ENCODE measurements at regions not wholly inside any gene's neighbourhood (a gene's known extent, or its start where the extent isn't known, plus 50 kb on each side); places are given as distances from the start of the nearest gene placed in this dataset.

DNA sequence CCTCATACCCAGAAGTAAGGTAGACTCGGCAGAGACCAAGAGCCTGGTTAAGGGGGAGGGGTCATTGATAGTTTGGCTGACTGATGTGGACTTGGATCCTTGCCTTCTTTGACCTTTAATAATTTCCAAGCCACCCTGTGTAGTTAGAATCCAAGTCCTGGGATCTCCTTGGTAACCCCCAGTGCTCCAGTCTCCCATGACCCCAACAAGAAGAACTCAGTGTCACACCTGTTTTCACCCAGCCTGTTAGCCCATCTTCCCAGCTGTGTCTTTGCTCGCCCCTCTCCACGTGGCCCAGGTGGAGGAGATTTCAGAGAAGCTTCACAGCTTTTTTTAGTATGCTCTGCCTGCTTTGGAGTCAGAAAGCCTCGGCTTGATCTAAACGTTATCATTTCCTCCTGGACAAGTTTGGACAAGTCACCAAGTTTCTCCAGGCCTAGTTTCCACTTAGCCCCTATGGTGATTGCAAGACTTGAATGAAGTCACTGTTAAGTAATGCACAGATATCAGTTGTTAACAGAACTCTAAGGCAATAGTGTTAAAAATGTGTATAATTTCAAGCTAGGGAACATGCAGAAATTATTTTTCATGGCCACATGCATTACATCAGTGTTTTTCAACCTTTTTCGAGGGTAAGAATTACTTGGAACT is 170.0 kb downstream of the TMEM38B start:
- H4K20me1 ChIP-seq (ENCODE audit: insufficient read depth) = no peaks in the 10 kb centered on the region
- WGBS, 2 experiments (ENCODE audit: low coverage in 1 of 2, low lambda C conversion rate in 2 of 2, missing lambda C conversion rate in 2 of 2) = 25 to 29% methylated on average over 6 of the region's 6 CpGs
- no peak overlapping the region for H3K4me2 ChIP-seq (ENCODE audit: unreplicated experiment)
- in situ Hi-C loops (cut with MboI) = no loop called here
- no peak for TF ChIP-seq EZH2phosphoT487 (IDR thresholded peaks at IDR 0.05; ENCODE audit: insufficient read depth, low read depth)
- no peak for TF ChIP-seq EZH2 (IDR thresholded peaks at IDR 0.05; ENCODE audit: insufficient read depth, poor library complexity, severe bottlenecking)
- no peaks in the 10 kb centered on the region for H3K4me1 ChIP-seq (ENCODE audit: insufficient read depth)
- no peaks in the 10 kb centered on the region for H3K79me2 ChIP-seq (ENCODE audit: insufficient read depth)
- H3K9me2 ChIP-seq (ENCODE audit: insufficient read depth) = no peaks in the 10 kb centered on the region
- no peak overlapping the region for H2AFZ ChIP-seq
- no peaks in the 10 kb centered on the region for H3F3A ChIP-seq (ENCODE audit: insufficient read depth)
- no peak overlapping the region for H3K27ac ChIP-seq
- DNase-seq = no peak
- no peak overlapping the region for H3K4me3 ChIP-seq
- H3K36me3 ChIP-seq (ENCODE audit: low read depth) = no peaks in the 10 kb centered on the region
- H3K9ac ChIP-seq = no peak overlapping the region
- no peaks in the 10 kb centered on the region for H3K9me3 ChIP-seq (ENCODE audit: low read depth)
- H3K27me3 ChIP-seq (replicated peaks; ENCODE audit: insufficient read depth) = no peaks in the 10 kb centered on the region

DNA sequence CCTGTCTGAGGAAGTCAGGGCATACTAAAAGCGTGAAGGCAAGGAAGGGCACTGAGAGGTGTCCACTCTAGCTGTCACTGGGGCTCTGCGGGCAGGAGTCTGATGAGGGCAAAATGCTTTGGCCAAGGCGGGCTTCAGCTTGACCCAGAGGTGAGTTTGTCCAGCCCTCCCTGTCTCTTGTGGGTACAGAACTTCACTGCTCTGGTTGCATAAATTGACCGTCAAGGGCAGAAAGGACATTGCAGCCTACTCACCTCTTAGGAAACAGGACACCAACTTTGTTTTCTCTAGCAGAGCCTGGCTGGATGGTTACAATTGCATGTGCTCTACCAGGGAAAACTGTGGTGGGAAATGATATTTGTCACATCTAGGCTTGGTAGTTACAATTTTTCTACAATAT is 170.9 kb downstream of the TMEM38B start:
- in situ Hi-C loops (cut with MboI) = no loop called here
- H3K4me3 ChIP-seq = no peak overlapping the region
- H3K9ac ChIP-seq = no peak overlapping the region
- H3K36me3 ChIP-seq (ENCODE audit: low read depth) = no peaks in the 10 kb centered on the region
- H3K9me2 ChIP-seq (ENCODE audit: insufficient read depth) = no peaks in the 10 kb centered on the region
- no peaks in the 10 kb centered on the region for H3K79me2 ChIP-seq (ENCODE audit: insufficient read depth)
- no peaks in the 10 kb centered on the region for H3K9me3 ChIP-seq (ENCODE audit: low read depth)
- H3K4me1 ChIP-seq (ENCODE audit: insufficient read depth) = no peaks in the 10 kb centered on the region
- DNase-seq = no peak
- no peak overlapping the region for H2AFZ ChIP-seq
- no peak overlapping the region for H3K27ac ChIP-seq
- no peaks in the 10 kb centered on the region for H3K27me3 ChIP-seq (replicated peaks; ENCODE audit: insufficient read depth)
- no peak for TF ChIP-seq EZH2 (IDR thresholded peaks at IDR 0.05; ENCODE audit: insufficient read depth, poor library complexity, severe bottlenecking)
- no peak for TF ChIP-seq EZH2phosphoT487 (IDR thresholded peaks at IDR 0.05; ENCODE audit: insufficient read depth, low read depth)
- WGBS, 2 experiments (ENCODE audit: low coverage in 1 of 2, low lambda C conversion rate in 2 of 2, missing lambda C conversion rate in 2 of 2) = 31 to 33% methylated on average over 4 of the region's 4 CpGs
- no peak overlapping the region for H3K4me2 ChIP-seq (ENCODE audit: unreplicated experiment)
- H4K20me1 ChIP-seq (ENCODE audit: insufficient read depth) = no peaks in the 10 kb centered on the region
- no peaks in the 10 kb centered on the region for H3F3A ChIP-seq (ENCODE audit: insufficient read depth)

DNA sequence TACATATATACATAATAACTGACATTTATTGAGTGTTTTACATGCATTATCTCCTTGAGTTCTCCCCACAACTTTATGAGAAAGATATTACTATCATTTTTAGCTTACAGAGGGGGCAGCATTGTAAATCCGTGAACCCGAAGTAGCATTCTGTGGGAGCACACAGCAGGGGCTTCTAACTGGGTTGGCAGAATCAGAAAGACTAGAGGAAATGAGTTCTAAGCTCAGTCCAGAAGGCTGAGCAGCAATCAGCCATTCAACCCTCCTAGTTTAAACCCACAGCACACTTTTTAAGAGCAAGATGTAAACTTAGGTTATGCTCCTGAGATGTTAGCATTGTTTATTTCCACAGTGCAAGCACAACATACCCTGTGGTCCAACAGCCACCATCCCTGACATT is 177.2 kb downstream of the TMEM38B start:
- Histone ChIP-seq H3K4me1 (ENCODE audit: insufficient read depth) (no peaks in the 10 kb centered on the region), H3F3A (ENCODE audit: insufficient read depth) (no peaks in the 10 kb centered on the region), H2AFZ (no peak overlapping the region), H3K9ac (no peak overlapping the region), H3K4me2 (ENCODE audit: unreplicated experiment) (no peak overlapping the region), H3K4me3 (no peak overlapping the region), H3K9me2 (ENCODE audit: insufficient read depth) (no peaks in the 10 kb centered on the region), H3K9me3 (ENCODE audit: low read depth) (no peaks in the 10 kb centered on the region), H3K36me3 (ENCODE audit: low read depth) (no peaks in the 10 kb centered on the region), H3K27me3 (replicated peaks; ENCODE audit: insufficient read depth) (no peaks in the 10 kb centered on the region), H3K27ac (no peak overlapping the region), H3K79me2 (ENCODE audit: insufficient read depth) (no peaks in the 10 kb centered on the region), H4K20me1 (ENCODE audit: insufficient read depth) (no peaks in the 10 kb centered on the region)
- in situ Hi-C loops (cut with MboI) = no loop called here
- 16 to 22% methylated on average over 2 of the region's 2 CpGs for WGBS, 2 experiments (ENCODE audit: low coverage in 1 of 2, low lambda C conversion rate in 2 of 2, missing lambda C conversion rate in 2 of 2)
- no peak for TF ChIP-seq EZH2phosphoT487 (IDR thresholded peaks at IDR 0.05; ENCODE audit: insufficient read depth, low read depth)
- no peak for DNase-seq

DNA sequence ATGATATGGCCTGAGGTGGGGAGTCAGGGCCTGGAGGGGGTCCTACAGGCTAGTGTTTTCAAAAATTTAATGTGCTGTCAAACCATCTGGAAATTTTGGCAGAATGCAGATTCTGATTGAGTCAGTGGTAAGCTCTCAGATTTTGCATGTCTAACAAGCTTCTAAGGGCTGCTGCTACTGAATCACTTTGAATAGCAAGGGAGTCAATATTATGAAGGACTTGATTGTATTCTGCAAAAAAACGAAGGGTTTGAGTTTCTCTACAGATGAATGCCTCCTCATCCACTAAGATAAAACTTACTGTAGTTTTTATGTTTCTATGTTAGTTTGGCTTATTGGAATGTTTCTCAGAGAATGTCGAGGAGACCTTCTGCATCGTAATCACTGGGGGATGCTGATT is 179.5 kb downstream of the TMEM38B start:
- in situ Hi-C loops (cut with MboI) = no loop called here
- DNase-seq = no peak
- Histone ChIP-seq H3K79me2 (ENCODE audit: insufficient read depth) (no peaks in the 10 kb centered on the region), H3K4me1 (ENCODE audit: insufficient read depth) (no peaks in the 10 kb centered on the region), H3K9me2 (ENCODE audit: insufficient read depth) (no peaks in the 10 kb centered on the region), H3K9ac (no peak overlapping the region), H3F3A (ENCODE audit: insufficient read depth) (no peaks in the 10 kb centered on the region), H2AFZ (no peak overlapping the region), H3K27me3 (replicated peaks; ENCODE audit: insufficient read depth) (no peaks in the 10 kb centered on the region), H3K4me2 (ENCODE audit: unreplicated experiment) (no peak overlapping the region), H3K27ac (no peak overlapping the region), H4K20me1 (ENCODE audit: insufficient read depth) (no peaks in the 10 kb centered on the region), H3K4me3 (no peak overlapping the region), H3K36me3 (ENCODE audit: low read depth) (no peaks in the 10 kb centered on the region), H3K9me3 (ENCODE audit: low read depth) (no peaks in the 10 kb centered on the region)
- no peak for TF ChIP-seq EZH2 (IDR thresholded peaks at IDR 0.05; ENCODE audit: insufficient read depth, poor library complexity, severe bottlenecking)
- TF ChIP-seq EZH2phosphoT487 (IDR thresholded peaks at IDR 0.05; ENCODE audit: insufficient read depth, low read depth) = no peak
- WGBS, 2 experiments (ENCODE audit: low coverage in 1 of 2, low lambda C conversion rate in 2 of 2, missing lambda C conversion rate in 2 of 2) = 29 to 36% methylated on average over 3 of the region's 3 CpGs

DNA sequence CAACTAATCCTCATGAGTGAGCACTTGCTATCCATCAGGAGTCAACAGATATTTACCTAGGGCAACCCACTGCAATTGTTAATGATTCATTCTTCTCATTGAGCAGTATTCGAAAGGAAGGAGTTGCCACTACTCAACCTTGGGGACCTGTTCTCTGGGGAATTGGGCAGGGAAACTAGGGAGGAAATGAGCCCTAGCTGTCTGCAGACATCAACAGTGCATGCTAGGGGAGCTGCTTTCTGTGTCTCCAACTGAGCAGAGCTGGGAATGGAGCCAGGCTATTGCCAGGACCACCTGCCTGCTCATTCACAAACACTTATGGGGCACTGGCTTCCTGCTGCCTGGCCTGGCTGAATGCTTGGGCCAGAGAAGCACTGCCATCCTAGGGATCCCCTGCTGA is 183.4 kb downstream of the TMEM38B start:
- Histone ChIP-seq H3K9me2 (ENCODE audit: insufficient read depth) (no peaks in the 10 kb centered on the region), H3K9ac (no peak overlapping the region), H3K27ac (no peak overlapping the region), H2AFZ (no peak overlapping the region), H3F3A (ENCODE audit: insufficient read depth) (no peaks in the 10 kb centered on the region), H3K4me1 (ENCODE audit: insufficient read depth) (no peaks in the 10 kb centered on the region), H3K9me3 (ENCODE audit: low read depth) (no peaks in the 10 kb centered on the region), H3K36me3 (ENCODE audit: low read depth) (no peaks in the 10 kb centered on the region), H4K20me1 (ENCODE audit: insufficient read depth) (no peaks in the 10 kb centered on the region), H3K79me2 (ENCODE audit: insufficient read depth) (no peaks in the 10 kb centered on the region), H3K4me2 (ENCODE audit: unreplicated experiment) (no peak overlapping the region), H3K4me3 (no peak overlapping the region), H3K27me3 (replicated peaks; ENCODE audit: insufficient read depth) (no peaks in the 10 kb centered on the region)
- no peak for DNase-seq
- in situ Hi-C loops (cut with MboI) = no loop called here
- WGBS, 2 experiments (ENCODE audit: low coverage in 1 of 2, low lambda C conversion rate in 2 of 2, missing lambda C conversion rate in 2 of 2) = 63 to 75% methylated on average over 1 of the region's 1 CpG
- TF ChIP-seq EZH2phosphoT487 (IDR thresholded peaks at IDR 0.05; ENCODE audit: insufficient read depth, low read depth) = no peak
- no peak for TF ChIP-seq EZH2 (IDR thresholded peaks at IDR 0.05; ENCODE audit: insufficient read depth, poor library complexity, severe bottlenecking)
